ENCODE measurements at regions not wholly inside any gene's neighbourhood (a gene's known extent, or its start where the extent isn't known, plus 50 kb on each side); places are given as distances from the start of the nearest gene placed in this dataset.

DNA sequence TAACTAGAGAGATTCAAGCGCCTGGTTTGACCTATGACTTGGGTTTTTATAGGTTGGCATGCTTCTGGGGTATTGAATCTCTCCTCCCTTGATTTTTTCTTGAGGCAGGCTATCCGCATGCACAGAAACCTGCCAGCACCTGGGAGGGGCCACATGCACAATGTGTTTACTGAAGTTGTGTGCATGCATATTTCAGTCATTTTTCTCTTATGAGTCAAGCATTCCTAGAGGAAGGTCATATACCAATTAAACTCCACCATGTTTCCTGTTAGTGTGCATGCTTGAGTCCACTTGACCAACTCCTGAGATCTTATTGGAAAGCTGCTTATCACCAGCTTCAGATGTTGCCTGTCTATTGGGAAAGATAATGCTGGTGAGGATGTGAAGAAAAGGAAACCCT lies 1718.4 kb downstream of the LRRC4C start:
- TF ChIP-seq POLR2AphosphoS5 (IDR thresholded peaks at IDR 0.05; ENCODE audit: low read depth, low read length) (no peak), SIN3A (IDR thresholded peaks at IDR 0.05; ENCODE audit: borderline replicate concordance, insufficient read depth, low read length) (no peak), REST (IDR thresholded peaks at IDR 0.05; ENCODE audit: insufficient read depth in 1 of 2, low read depth in 2 of 2, low read length in 2 of 2) (no peak), TAF1 (IDR thresholded peaks at IDR 0.05; ENCODE audit: borderline replicate concordance, insufficient read depth, low read length) (no peak), FOXP2 (optimal IDR thresholded peaks at IDR 0.05; ENCODE audit: borderline replicate concordance, extremely low read depth, extremely low read length, insufficient read depth) (no peak)
